ENCODE measurements at regions not wholly inside any gene's neighbourhood (a gene's known extent, or its start where the extent isn't known, plus 50 kb on each side); places are given as distances from the start of the nearest gene placed in this dataset.

- H3K4me3 ChIP-seq, result no peak overlapping the region
- ATAC-seq (no peak), DNase-seq (no peak)
- no peak for TF ChIP-seq CTCF (IDR thresholded peaks at IDR 0.05)
- H3K9me3 ChIP-seq, result no peaks in the 10 kb centered on the region
- no peak overlapping the region for H3K27ac ChIP-seq
- no peaks in the 10 kb centered on the region for H3K36me3 ChIP-seq
- intact Hi-C loops (cut with DNase I), result no loop called here
- H3K27me3 ChIP-seq, result no peaks in the 10 kb centered on the region
- no peaks in the 10 kb centered on the region for H3K4me1 ChIP-seq
Measured at GRCh38 chr7:96430356-96430755, 108.5 kb upstream of the SLC25A13 start.

- TF ChIP-seq CTCF (IDR thresholded peaks at IDR 0.05), result no peak
- Histone ChIP-seq H3K9me3 (no peaks in the 10 kb centered on the region), H3K27ac (no peak overlapping the region), H3K4me1 (no peaks in the 10 kb centered on the region), H3K4me3 (no peak overlapping the region), H3K27me3 (no peaks in the 10 kb centered on the region), H3K36me3 (no peaks in the 10 kb centered on the region)
- no peak for DNase-seq
- ATAC-seq, result no peak
- intact Hi-C loops (cut with DNase I), result no loop called here
Measured at GRCh38 chr7:96427143-96427542, 105.2 kb upstream of the SLC25A13 start.

- no peak for TF ChIP-seq CTCF (IDR thresholded peaks at IDR 0.05)
Measured at GRCh38 chr7:96426685-96427084, 104.8 kb upstream of the SLC25A13 start.

GRCh38 chr7:96426027-96426426 is 104.1 kb upstream of the SLC25A13 start:
- DNase-seq (no peak), ATAC-seq (no peak)
- Histone ChIP-seq H3K27ac (no peak overlapping the region), H3K4me1 (no peaks in the 10 kb centered on the region), H3K27me3 (no peaks in the 10 kb centered on the region), H3K9me3 (no peaks in the 10 kb centered on the region), H3K4me3 (no peak overlapping the region), H3K36me3 (no peaks in the 10 kb centered on the region)
- intact Hi-C loops (cut with DNase I), result no loop called here
- TF ChIP-seq CTCF (IDR thresholded peaks at IDR 0.05), result no peak

More at GRCh38 chr7:96426685-96427084, 104.8 kb upstream of the SLC25A13 start:
- H3K4me1 ChIP-seq, result no peaks in the 10 kb centered on the region
- H3K27ac ChIP-seq, result no peak overlapping the region
- intact Hi-C loops (cut with DNase I), result no loop called here
- H3K27me3 ChIP-seq, result no peaks in the 10 kb centered on the region
- ATAC-seq (no peak), DNase-seq (no peak)
- no peaks in the 10 kb centered on the region for H3K9me3 ChIP-seq
- H3K4me3 ChIP-seq, result no peak overlapping the region
- no peaks in the 10 kb centered on the region for H3K36me3 ChIP-seq

GRCh38 chr7:96424411-96424810 is 102.5 kb upstream of the SLC25A13 start:
- Histone ChIP-seq H3K9me3 (no peaks in the 10 kb centered on the region), H3K4me1 (no peaks in the 10 kb centered on the region), H3K27me3 (no peaks in the 10 kb centered on the region), H3K36me3 (no peaks in the 10 kb centered on the region), H3K4me3 (no peak overlapping the region), H3K27ac (no peak overlapping the region)
- ATAC-seq (no peak), DNase-seq (no peak)
- intact Hi-C loops (cut with DNase I), result no loop called here
- TF ChIP-seq CTCF (IDR thresholded peaks at IDR 0.05), result no peak

- no peak for ATAC-seq
- Histone ChIP-seq H3K4me3 (no peak overlapping the region), H3K9me3 (no peaks in the 10 kb centered on the region), H3K27ac (no peak overlapping the region), H3K27me3 (no peaks in the 10 kb centered on the region), H3K36me3 (no peaks in the 10 kb centered on the region), H3K4me1 (no peaks in the 10 kb centered on the region)
- intact Hi-C loops (cut with DNase I), result no loop called here
- TF ChIP-seq CTCF (IDR thresholded peaks at IDR 0.05), result no peak
- no peak for DNase-seq
Measured at GRCh38 chr7:96422388-96422787, 100.5 kb upstream of the SLC25A13 start.

Data from upper lobe of right lung (tissue), 1 donor.